Central memory CD8-positive, alpha-beta T cell (primary cell): ENCODE measurements at regions not wholly inside any gene's neighbourhood (a gene's known extent, or its start where the extent isn't known, plus 50 kb on each side); places are given as distances from the start of the nearest gene placed in this dataset.

Source experiments
- ATAC-seq: fragments of 150-1000 bp; cut with Tn5 transposase; replicated peaks from 2 replicates; pipeline ENCODE4 v1.10.0; 2022; ENCODE audit warnings: mild to moderate bottlenecking, moderate FRiP score, moderate number of reproducible peaks; ENCODE audit not compliant: poor library complexity, severe bottlenecking; ENCODE audit errors: extremely low read depth
- DNase-seq, 2 donors: peaks; one replicate each; pipeline ENCODE4 v3.0.0; 2021; ENCODE audit warnings: low spot score in 2 of 2
- H3K27ac Mint-ChIP-seq: one replicate; pipeline ENCODE4 v1.8.0; 2022; ENCODE audit warnings: low read depth, mild to moderate bottlenecking, moderate library complexity, mixed read lengths
- H3K27me3 Mint-ChIP-seq: one replicate; pipeline ENCODE4 v1.8.0; 2022; ENCODE audit warnings: mixed read lengths
- H3K36me3 Mint-ChIP-seq: one replicate; pipeline ENCODE4 v1.8.0; 2022; ENCODE audit warnings: mild to moderate bottlenecking, moderate library complexity, mixed read lengths; ENCODE audit not compliant: insufficient read depth
- H3K4me1 Mint-ChIP-seq: one replicate; pipeline ENCODE4 v1.8.0; 2022; ENCODE audit warnings: mixed read lengths
- H3K4me3 Mint-ChIP-seq: one replicate; pipeline ENCODE4 v1.8.0; 2022; ENCODE audit warnings: mild to moderate bottlenecking, moderate library complexity, mixed read lengths
- H3K9me3 Mint-ChIP-seq: one replicate; pipeline ENCODE4 v1.8.0; 2022; ENCODE audit warnings: mixed read lengths

- Mint-ChIP-seq H3K9me3 (peaks cover 34% of the 10 kb centered on the region), H3K27ac (no peak overlapping the region), H3K4me3 (no peak overlapping the region), H3K36me3 (no peaks in the 10 kb centered on the region), H3K4me1 (no peaks in the 10 kb centered on the region), H3K27me3 (no peaks in the 10 kb centered on the region)
- ATAC-seq (no peak), DNase-seq (no peak)
These were observed 348.2 kb downstream of the KCTD8 start for GRCh38 chr4:44100456-44100855.

- DNase-seq, result no peak
- H3K36me3 Mint-ChIP-seq, result no peaks in the 10 kb centered on the region
- H3K4me3 Mint-ChIP-seq, result no peak overlapping the region
- no peaks in the 10 kb centered on the region for H3K27me3 Mint-ChIP-seq
- H3K9me3 Mint-ChIP-seq, result peaks cover 8% of the 10 kb centered on the region
- ATAC-seq, result no peak
- H3K4me1 Mint-ChIP-seq, result no peaks in the 10 kb centered on the region
- H3K27ac Mint-ChIP-seq, result no peak overlapping the region
These were observed 329.5 kb downstream of the KCTD8 start for GRCh38 chr4:44118971-44119680.

- Mint-ChIP-seq H3K36me3 (no peaks in the 10 kb centered on the region), H3K27ac (no peak overlapping the region), H3K4me1 (no peaks in the 10 kb centered on the region), H3K4me3 (no peak overlapping the region), H3K27me3 (no peaks in the 10 kb centered on the region), H3K9me3 (peaks cover 8% of the 10 kb centered on the region)
- ATAC-seq (no peak), DNase-seq (no peak)
These were observed 328.0 kb downstream of the KCTD8 start for GRCh38 chr4:44120646-44121045.

GRCh38 chr4:44121210-44121609, 327.4 kb downstream of the KCTD8 start:
- no peak overlapping the region for H3K27ac Mint-ChIP-seq
- H3K4me3 Mint-ChIP-seq, result no peak overlapping the region
- peaks cover 8% of the 10 kb centered on the region for H3K9me3 Mint-ChIP-seq
- no peaks in the 10 kb centered on the region for H3K27me3 Mint-ChIP-seq
- ATAC-seq (no peak), DNase-seq (no peak)
- H3K36me3 Mint-ChIP-seq, result no peaks in the 10 kb centered on the region
- H3K4me1 Mint-ChIP-seq, result no peaks in the 10 kb centered on the region
